ENCODE measurements at regions not wholly inside any gene's neighbourhood (a gene's known extent, or its start where the extent isn't known, plus 50 kb on each side); places are given as distances from the start of the nearest gene placed in this dataset.
"Not testable (repeated sequence)": the region's sequence is repeated elsewhere in the genome, so short reads cannot be mapped to it uniquely, and the experiment has no call there.

DNA sequence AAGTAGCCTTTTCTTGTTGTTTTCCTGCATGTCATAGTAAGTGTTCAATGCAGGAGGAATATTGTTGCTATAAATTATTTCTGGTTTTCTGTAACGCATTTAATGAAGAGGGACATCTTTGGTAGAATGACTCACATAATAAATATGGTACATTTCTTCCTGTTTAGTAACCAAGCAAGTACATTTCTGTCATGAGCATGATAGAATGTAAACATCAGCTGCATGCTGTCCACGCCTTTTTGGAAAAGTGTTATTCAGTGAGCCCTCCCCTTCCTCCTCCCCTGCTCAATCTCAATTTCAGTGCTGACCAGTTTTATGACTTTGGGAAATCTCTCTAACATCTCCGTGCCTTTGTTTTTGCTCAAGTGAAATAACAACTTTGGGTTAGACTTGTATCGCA is 664.0 kb downstream of the XPNPEP1 start:
- no peak for DNase-seq

DNA sequence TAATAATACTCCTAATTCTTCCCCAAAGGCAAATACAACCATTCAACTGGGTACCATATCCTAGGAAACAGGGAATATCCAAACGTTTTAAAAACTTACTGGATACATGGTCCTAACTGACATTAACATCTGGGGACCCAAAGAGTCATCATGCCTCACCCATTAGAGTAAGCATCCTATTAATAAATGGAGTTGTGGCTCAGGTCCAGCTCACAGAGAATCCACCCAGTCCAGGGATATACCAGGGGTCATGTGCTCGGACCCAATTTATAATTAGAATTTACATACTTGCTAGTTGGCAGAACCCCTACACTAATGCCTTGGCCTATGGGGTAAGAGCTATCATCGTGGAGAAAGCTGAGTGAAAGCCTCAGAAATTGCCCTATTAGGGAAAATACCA is 670.0 kb downstream of the XPNPEP1 start:
- DNase-seq = no peak

DNA sequence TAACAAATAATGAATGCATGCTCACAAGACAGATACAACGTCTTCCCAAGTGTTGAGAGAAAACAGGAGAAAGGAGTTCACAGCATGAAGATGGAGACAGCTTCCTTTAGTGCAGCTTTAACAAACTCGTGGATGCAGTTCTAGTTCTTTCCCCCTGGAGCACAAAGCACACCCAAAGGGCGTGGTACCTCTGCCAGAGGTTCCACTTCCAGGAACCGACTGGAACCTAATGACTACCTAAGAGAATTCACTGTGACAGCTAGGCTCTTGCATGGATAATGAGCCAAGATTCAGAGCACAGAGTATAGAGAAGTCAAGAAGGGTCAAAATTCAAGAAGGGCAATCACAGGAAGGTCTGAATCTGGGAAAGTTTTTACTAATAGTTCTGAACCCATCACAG is 673.2 kb downstream of the XPNPEP1 start:
- no peak for DNase-seq

DNA sequence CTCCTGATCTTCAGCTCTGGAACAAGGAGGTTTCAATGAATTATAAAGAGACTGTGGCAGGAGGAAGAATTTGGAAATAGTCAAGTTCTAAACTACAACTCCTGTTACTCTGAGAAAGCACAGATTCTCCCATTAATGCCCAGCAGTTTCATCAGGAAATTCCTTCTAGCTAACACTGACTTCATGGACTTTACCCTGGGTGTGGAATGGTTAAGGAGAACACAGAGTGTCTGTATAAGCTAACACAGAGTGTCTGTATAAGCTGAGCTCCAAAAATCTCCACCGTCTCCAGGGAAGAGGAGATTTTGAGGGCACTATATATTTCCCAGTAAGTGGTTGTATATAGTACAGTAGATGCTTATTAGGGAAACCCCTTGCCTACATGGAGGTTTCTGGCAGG is 675.5 kb downstream of the XPNPEP1 start:
- no peak for DNase-seq

DNA sequence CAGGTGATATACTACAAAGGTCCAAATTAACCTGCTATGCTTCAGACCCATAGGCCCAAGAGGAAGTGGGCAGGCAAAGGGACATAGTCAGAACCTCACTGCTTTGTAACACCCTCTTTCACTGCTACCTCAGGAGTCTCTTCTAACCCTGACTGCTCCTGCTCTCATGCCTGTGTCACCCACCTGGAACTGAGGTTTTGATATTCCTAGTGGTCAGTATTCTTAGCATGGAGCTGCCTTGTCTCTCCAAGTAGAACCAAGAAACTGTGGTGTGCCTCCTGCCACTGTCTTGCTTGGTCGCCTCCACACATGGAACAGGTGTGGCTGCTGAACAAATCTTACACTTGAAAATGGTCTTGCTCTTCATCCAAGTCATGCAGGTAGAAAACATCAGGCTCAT is 677.5 kb downstream of the XPNPEP1 start:
- no peak for DNase-seq

DNA sequence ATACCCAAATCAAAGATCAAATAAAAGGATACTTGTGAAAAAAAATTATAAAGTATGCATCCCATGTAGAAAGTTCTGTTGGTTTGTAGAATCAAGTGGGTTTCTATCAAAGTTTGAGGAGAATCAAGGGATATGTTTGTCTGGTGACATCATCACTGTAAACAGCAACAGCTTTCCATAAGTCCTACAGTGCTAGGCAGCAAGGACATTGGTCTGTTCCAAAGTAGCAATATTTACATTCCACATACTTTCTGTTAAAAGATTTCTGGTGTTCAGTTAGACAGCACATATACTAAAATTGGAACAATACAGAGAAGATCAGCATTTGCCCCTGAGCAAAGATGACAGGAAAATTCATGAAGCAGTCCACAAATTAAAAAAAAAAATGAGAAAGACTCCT is 683.9 kb downstream of the XPNPEP1 start:
- no peak for DNase-seq

DNA sequence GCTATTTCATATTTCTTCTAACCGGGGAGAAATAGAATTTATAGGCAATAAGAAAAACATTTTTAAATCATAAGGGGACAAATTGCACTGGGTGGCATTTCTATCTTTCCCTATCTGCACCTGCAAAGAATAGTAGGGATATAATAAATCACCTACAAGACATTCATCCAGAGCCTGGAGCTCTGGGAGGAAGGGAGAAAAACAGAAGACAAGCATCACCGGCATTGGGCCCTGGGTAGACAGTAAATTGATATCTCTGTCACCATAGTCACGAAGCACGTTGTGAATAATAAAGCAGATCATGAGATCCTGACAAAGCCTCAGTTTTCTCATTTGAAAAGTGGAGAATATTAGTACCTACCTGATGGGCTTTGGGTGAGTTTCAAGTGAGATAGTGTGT is 685.6 kb downstream of the XPNPEP1 start:
- no peak for DNase-seq

DNA sequence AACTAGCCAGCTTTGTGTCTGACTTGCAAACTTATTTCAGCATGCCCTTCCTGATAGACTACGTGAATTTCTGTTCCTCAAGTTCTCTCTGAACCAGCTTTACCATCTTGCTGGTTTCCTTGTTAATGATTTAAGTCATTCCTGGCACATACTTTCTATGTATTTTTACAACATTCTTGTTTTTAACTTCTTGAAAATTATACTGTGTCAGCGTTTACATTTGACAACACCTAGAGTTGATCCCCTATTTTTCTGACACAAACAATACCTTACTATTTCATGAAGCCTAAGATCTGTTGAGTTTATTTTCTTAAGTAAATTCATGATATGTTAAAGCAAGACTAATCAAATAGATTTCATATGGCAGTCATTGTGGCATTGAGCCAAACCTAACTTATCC is 686.3 kb downstream of the XPNPEP1 start:
- no peak for DNase-seq

DNA sequence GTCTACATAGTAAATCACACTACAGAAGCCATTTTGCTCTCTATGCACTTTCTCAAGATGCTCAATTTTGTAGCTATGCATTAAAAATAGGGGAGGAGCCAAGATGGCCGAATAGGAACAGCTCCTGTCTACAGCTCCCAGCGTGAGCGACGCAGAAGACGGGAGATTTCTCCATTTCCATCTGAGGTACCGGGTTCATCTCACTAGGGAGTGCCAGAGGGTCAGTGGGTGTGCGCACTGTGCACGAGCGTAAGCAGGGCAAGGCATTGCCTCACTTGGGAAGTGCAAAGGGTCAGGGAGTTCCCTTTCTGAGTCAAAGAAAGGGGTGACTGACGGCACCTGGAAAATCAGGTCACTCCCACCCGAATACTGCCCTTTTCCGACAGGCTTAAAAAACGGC is 699.8 kb downstream of the XPNPEP1 start:
- DNase-seq = not testable (repeated sequence)

DNA sequence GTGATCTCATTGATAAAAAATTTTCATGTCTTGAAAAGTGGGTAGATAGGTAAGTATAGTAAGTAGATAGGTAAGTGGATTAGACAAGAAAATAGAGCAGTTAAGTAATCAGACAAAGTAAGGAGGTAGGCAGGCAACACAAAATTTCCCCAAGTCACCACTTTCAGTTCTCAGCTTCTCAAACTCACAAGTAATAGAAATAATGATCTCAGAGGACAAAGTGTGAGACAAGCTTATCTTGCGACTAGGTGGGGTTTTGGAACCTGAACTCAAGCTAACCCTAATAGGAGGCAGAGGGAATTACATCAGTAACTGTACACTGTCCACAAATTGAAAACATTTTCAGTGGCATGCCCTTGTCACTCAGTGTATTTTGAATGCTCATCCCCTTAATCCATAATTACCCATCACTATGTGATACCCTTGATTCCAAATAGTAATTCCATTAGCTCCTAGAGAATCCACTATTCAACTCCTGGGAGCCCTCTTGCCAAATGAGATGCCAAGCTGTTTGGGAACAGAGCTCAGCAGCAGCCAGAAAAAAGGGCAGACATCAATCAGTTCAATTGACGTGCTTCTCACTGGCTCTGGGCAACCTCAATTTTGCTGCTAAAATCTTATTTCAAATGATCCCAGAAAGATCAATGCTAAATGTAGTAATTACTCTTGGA is 703.2 kb downstream of the XPNPEP1 start:
- DNase-seq = no peak

DNA sequence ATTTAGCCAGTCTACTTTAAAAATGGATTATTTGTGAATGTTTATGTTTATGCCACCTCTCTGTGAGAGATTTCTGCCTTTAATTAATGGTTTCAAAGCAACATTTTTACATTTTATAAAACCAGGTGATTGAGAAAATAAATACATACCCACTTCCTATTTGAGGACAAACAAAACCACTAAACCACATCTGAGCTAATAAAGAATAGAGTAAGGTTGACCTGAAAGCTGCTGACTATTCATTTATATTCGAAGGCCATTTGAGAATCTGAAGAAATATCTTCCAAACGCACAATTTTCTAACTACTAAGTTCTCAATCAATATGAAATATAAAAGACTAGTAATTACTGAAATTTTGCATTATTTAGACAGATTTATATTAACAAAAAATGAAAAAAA is 705.1 kb downstream of the XPNPEP1 start:
- no peak for DNase-seq

DNA sequence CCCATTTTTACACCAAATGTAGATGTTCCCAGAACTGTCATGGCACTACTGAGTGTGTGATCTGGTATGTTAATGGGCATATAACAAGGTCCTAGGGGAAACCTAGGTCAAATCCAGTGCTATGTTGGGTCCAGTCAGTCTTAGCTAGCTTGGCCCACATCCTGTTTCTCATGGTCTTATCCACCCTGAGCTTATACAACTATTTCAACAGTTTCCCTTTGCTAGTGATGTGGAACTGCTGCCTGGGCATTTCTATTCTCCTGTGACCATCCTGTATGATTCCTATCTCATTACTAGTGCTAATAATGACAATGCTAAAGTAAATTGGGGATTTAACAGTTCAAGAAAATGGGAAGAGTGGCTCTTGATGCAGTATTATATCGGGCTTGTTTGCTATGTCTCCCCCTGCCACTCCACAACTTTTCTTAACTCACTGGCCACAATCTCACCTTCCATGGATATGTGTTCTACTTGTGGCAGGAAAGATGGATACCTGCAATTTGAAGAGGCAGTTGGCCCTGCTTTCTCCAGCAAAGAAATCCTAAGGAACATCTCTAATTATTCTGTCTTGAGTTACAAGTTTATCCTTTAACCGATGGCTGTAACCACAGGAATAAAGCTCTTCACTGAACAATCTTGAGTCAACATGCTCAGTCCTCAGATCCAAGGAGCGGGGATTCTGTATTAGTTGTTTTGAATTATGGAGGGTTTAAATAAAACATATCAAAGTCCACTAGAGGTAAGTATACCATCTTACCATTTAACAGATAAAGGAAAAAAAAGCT is 707.8 kb downstream of the XPNPEP1 start:
- no peak for DNase-seq

DNA sequence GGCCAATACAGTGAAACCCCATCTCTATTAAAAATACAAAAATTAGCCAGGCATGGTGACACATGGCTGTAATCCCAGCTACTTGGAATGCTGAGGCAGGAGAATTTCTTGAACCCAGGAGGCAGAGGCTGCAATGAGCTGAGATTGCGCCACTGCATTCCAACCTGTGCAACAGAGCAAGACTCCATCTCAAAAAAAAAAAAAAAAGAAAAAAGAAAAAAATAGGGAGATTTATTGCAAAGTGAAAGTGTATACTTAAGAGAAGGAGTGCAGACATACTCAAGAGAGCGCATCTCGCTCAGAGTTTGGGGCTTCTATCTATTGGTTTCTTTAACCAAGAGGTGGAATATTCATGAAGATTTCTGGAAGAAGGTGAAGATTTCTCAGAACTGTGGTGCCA is 708.4 kb downstream of the XPNPEP1 start:
- not testable (repeated sequence) for DNase-seq

DNA sequence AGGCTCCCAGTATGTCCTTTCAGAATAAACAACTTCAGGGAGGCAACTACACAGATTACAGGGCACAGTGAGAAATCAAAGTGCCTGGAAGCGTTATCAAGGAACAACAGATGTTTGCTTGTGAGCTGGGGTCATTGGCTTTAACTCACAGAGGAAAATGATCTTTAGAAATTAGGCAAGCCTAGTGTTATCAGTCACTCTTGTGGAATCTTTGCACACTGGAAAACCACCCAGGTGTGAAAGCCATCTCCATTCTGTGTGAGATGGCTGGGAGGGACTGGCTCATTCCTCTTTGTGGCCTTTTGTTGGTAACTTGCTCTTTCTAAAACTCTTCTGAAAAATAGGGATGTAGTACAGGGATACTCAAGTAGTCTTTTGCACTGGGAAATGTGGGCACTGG is 716.0 kb downstream of the XPNPEP1 start:
- no peak for DNase-seq

DNA sequence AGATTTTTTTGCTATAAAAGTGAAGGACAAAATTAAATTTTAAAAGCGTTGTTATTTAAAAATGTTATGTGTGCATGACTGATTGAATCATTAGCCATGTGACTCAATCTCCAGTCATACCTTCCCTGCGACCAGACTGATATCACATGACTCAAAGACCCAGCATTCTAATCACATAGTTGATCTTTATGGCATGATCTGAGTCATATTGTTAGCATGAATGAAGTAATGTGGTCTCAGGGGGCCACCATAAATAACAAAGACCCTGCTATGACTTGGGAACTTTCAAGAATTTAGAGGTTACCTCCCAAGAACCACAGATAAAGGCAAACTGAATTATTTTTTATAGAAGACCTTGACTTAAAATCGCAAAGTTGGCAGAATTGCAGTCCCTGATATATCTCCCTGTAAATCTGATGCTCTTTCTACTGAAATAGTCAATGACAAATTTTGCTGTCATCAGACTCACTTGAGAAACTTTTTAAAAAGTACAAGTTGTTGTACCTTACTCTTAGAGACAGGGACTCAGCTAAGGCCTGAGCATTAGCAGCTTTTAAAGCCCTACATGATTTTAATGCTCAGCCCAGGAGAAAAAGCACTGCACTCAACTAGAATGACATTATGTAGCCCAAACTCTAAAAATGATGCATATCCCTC is 717.3 kb downstream of the XPNPEP1 start:
- DNase-seq = no peak

DNA sequence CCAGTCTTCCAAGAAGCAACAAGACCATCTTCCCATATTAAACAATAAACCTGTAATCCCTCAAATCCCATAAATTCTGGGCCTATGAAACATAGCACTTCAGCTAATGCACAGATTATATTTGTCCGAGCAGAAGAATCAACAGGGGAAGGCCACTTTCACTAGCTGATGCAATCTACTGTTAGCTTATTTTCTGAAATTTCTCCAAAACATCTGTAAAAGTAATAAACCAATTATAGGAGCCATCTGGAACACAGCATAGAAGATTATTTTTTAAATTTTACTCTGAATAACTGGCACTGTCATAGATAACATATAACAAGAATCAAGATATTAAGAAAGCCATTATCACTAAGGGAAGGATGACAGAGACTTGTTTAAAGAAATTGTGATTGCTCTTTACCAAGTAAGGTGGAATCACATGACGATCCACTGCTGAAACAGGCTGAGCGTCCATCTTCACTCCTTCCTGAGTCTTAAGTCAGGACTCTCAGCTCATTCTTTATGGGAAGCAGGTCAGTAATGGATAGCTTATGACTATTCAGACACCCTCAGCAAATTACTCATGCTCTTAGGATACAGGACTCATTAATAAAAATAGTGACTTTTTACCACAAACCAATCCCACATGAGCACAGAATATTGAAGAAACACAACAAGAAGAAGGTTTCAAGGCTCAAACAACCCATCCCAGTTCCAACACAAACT is 719.5 kb downstream of the XPNPEP1 start:
- no peak for DNase-seq

DNA sequence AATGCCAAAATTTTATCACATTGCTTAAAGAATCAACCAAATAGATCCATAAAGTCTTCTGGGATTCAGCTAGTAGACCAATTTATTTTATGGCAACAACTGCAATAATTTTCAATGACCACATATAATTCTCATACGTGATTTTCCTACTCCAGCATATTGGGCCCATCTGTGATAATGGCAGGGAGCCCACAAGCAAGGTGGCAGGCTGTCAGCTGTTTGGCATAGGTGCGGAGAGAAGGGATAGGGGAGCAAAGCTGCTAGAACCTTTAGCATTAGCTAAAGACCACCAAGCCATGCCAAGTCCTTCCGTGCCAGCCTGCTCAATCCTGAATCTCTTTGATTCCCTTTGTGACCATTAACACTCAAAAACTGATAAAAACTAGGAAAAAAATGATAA is 721.2 kb downstream of the XPNPEP1 start:
- DNase-seq = no peak

DNA sequence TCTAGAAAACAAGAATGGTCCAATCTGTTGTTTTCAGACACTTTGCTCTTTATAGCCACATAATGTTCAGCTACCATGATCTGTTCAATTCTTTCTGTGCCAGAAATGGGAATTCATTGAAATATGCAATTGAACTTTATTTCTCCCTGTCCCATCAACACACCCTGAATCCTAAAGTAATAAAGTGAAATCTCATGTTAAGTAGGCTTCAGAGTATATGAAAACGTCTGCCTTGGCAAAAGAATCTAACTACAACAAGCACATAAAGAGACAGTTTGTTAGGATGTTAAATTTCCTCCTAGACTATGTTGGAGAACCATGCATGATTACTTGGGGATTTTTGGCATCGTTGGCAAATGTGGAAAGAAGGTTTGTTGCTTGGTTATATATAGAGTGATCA is 722.7 kb downstream of the XPNPEP1 start:
- DNase-seq = no peak

DNA sequence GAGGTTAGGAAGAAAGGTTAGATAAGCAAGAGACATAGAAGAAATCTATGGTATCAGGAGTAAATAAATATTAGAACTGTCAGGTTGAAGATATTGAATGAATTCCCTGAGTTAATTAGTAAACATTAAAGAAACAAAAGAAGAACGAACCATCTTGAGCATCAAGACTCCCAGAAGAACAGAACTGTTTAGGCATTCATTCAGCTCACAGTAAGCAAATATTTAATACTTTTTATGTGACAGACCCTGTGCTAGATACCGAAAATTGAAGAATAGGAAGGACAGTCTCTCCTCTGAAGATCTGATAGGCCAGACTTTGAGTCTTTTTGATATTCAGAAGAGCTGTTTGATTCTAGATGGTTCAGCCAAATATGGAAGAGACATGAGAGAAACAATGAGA is 731.5 kb downstream of the XPNPEP1 start:
- DNase-seq = no peak

DNA sequence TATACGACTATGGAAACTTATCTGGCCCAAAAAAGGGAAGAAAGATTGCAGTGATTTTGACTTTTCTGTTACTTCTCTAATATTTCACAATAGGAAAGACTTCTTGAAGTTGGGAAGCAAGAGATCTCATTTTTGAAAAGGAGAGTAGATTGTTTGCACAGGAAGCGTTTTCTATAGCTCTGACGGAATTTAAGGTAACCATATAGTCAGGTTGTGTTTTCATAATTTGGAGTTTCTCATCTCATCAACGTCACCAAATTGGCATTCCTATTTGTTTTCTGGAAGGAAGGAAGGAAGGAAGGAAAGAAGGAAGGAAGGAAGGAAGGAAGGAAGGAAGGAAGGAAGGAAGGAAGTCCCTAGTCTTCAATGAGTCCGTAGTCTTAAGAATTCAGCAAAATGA is 732.0 kb downstream of the XPNPEP1 start:
- no peak for DNase-seq

DNA sequence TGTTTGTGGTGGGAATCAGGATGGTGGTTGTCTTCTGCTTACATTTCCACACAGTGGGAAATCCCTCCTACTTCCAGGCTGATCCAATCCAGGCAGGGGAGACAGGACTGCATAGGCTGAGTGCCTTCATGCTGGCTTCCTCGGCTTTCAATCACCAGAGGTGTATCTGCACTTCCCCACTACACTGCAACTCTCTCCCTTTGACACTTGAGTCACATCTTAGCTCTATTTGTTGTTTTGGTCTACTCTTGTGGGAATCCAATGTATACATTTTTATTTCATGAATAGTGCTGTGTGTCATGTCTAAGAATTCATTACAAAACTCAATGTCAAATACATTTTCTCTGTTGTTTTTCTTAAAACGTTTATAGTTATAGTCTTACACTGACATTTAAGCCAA is 735.6 kb downstream of the XPNPEP1 start:
- DNase-seq = no peak

DNA sequence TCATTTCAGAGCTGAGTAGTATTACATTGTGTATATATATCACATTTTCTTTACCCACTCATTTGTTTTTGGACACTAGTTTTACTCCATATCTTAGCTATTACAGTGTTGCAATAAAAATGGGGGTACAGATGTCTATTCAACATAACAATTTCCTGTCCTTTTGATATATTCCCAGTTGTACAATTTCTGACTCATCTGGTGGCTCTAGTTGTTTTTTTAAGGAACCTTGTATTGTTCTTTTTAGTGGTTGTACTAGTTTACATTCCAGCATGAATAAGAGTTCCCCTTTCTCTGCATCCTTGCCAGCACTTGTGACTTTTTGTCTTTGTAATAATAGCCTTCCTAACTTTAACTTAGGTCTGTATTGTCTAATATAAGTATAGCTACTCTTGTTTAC is 739.9 kb downstream of the XPNPEP1 start:
- no peak for DNase-seq

DNA sequence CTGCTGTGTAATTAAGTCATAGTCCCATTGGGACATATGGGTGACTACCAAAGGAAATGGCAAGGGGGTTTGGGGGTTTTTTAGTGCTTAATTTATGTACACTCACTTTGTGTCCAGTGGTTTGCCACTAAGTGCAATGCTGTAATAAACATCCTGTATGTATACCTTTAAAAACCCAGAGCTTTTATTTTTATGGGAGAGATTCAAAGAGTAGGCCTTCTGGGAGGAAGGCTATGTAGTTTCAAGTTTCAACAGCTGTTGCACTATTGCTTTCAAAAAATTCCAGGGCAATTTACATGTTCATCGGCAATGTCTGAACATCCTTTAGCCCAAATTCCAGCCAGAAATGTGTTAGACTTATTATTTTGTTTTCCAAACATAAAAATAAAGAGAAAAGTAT is 744.7 kb downstream of the XPNPEP1 start:
- no peak for DNase-seq

DNA sequence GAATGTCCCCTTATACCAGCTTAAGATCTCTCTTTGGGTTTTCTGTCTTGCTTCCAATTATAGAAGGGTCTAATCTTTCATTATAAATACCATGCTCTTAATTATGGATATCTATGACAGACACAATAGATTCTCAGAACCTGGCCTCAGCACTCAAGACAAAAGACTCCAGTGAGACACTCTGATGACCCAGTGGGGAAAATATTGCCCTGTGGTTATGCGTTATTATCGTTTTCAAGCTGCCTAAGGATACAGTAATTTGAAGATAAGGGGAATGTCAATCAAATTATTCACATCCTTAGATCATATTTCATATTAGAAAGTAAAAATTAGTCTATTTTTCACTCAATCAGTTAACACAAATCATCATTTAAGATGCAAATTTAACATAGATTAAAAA is 748.8 kb downstream of the XPNPEP1 start:
- DNase-seq = no peak
